ENCODE measurements at regions not wholly inside any gene's neighbourhood (a gene's known extent, or its start where the extent isn't known, plus 50 kb on each side); places are given as distances from the start of the nearest gene placed in this dataset.
"Not testable (repeated sequence)": the region's sequence is repeated elsewhere in the genome, so short reads cannot be mapped to it uniquely, and the experiment has no call there.

GRCh38 chr5:18797222-18797621 lies 1163.0 kb downstream of the TAF11L14 start:
- H3K27ac Mint-ChIP-seq (ENCODE audit: unreplicated experiment) = no peak overlapping the region
- peaks cover 2% of the 10 kb centered on the region for H3K9me3 Mint-ChIP-seq (ENCODE audit: unreplicated experiment)
- no peak overlapping the region for H3K4me3 Mint-ChIP-seq (ENCODE audit: unreplicated experiment)
- H3K36me3 Mint-ChIP-seq (ENCODE audit: unreplicated experiment) = no peaks in the 10 kb centered on the region
- no peak for TF ChIP-seq CTCF (IDR thresholded peaks at IDR 0.05; ENCODE audit: partially characterized antibody, unreplicated experiment)
- no peaks in the 10 kb centered on the region for H3K27me3 Mint-ChIP-seq (ENCODE audit: unreplicated experiment)
- H3K4me1 Mint-ChIP-seq (ENCODE audit: low read depth, unreplicated experiment) = peaks cover 16% of the 10 kb centered on the region
- DNase-seq = no peak

- TF ChIP-seq CTCF (IDR thresholded peaks at IDR 0.05; ENCODE audit: partially characterized antibody, unreplicated experiment) = no peak
- no peak overlapping the region for H3K4me3 Mint-ChIP-seq (ENCODE audit: unreplicated experiment)
- H3K27ac Mint-ChIP-seq (ENCODE audit: unreplicated experiment) = no peak overlapping the region
- no peak for DNase-seq
- peaks cover 2% of the 10 kb centered on the region for H3K9me3 Mint-ChIP-seq (ENCODE audit: unreplicated experiment)
- H3K27me3 Mint-ChIP-seq (ENCODE audit: unreplicated experiment) = no peaks in the 10 kb centered on the region
- no peaks in the 10 kb centered on the region for H3K36me3 Mint-ChIP-seq (ENCODE audit: unreplicated experiment)
- peaks cover 16% of the 10 kb centered on the region for H3K4me1 Mint-ChIP-seq (ENCODE audit: low read depth, unreplicated experiment)
Measured at GRCh38 chr5:18798058-18798457, 1163.8 kb downstream of the TAF11L14 start.

GRCh38 chr5:18799482-18800128 lies 1165.3 kb downstream of the TAF11L14 start:
- no peak for TF ChIP-seq CTCF (IDR thresholded peaks at IDR 0.05; ENCODE audit: partially characterized antibody, unreplicated experiment)
- no peak for DNase-seq
- H3K4me3 Mint-ChIP-seq (ENCODE audit: unreplicated experiment) = no peak overlapping the region
- no peak overlapping the region for H3K27ac Mint-ChIP-seq (ENCODE audit: unreplicated experiment)
- H3K36me3 Mint-ChIP-seq (ENCODE audit: unreplicated experiment) = no peaks in the 10 kb centered on the region
- H3K9me3 Mint-ChIP-seq (ENCODE audit: unreplicated experiment) = peaks cover 3% of the 10 kb centered on the region
- H3K27me3 Mint-ChIP-seq (ENCODE audit: unreplicated experiment) = no peaks in the 10 kb centered on the region
- peaks cover 18% of the 10 kb centered on the region for H3K4me1 Mint-ChIP-seq (ENCODE audit: low read depth, unreplicated experiment)

- no peaks in the 10 kb centered on the region for H3K36me3 Mint-ChIP-seq (ENCODE audit: unreplicated experiment)
- H3K27ac Mint-ChIP-seq (ENCODE audit: unreplicated experiment) = no peak overlapping the region
- no peak for TF ChIP-seq CTCF (IDR thresholded peaks at IDR 0.05; ENCODE audit: partially characterized antibody, unreplicated experiment)
- no peak for DNase-seq
- H3K4me1 Mint-ChIP-seq (ENCODE audit: low read depth, unreplicated experiment) = peaks cover 13% of the 10 kb centered on the region
- no peak overlapping the region for H3K4me3 Mint-ChIP-seq (ENCODE audit: unreplicated experiment)
- H3K9me3 Mint-ChIP-seq (ENCODE audit: unreplicated experiment) = peaks cover 3% of the 10 kb centered on the region
- H3K27me3 Mint-ChIP-seq (ENCODE audit: unreplicated experiment) = no peaks in the 10 kb centered on the region
Measured at GRCh38 chr5:18800293-18801025, 1166.2 kb downstream of the TAF11L14 start.

- not testable (repeated sequence) for H3K27ac Mint-ChIP-seq (ENCODE audit: unreplicated experiment); DNase-seq; H3K4me3 Mint-ChIP-seq (ENCODE audit: unreplicated experiment); H3K36me3 Mint-ChIP-seq (ENCODE audit: unreplicated experiment); H3K27me3 Mint-ChIP-seq (ENCODE audit: unreplicated experiment); H3K9me3 Mint-ChIP-seq (ENCODE audit: unreplicated experiment)
- peaks cover 13% of the 10 kb centered on the region for H3K4me1 Mint-ChIP-seq (ENCODE audit: low read depth, unreplicated experiment)
Measured at GRCh38 chr5:18801413-18801812, 1167.2 kb downstream of the TAF11L14 start.

Measured in glutamatergic neuron (in vitro differentiated cells).